HepG2 (cell line): ENCODE measurements at regions not wholly inside any gene's neighbourhood (a gene's known extent, or its start where the extent isn't known, plus 50 kb on each side); places are given as distances from the start of the nearest gene placed in this dataset.

Experiments
- ATAC-seq: fragments of 200-7000 bp; cut with Tn5 transposase; 3 replicates; pipeline ENCODE4 v1.9.1; 2020; ENCODE audit warnings: mild to moderate bottlenecking, moderate library complexity
- BruUV-seq: library from RNA; stranded (reverse); fragments of 400-500 nt; replicated peaks from 2 replicates; lab custom pipeline; 2021; lab: Mats Ljungman, UMichigan
- CTCF ChIA-PET: fragments of 300-600 bp; formaldehyde crosslinking; extraction: SDS; loops from one replicate; lab custom pipeline; 2021; ENCODE audit warnings: low total read pairs, inconsistent platforms, low intra/inter-chr PET ratio; lab: Yijun Ruan, JAX
- POLR2A ChIA-PET: fragments of 350-600 bp; sonication (Branson Sonifier 250); formaldehyde crosslinking; loops from one replicate; lab custom pipeline; 2020; ENCODE audit warnings: antibody characterized with exemption, inconsistent platforms; lab: Yijun Ruan, JAX
- DNase-seq: peaks from one replicate; pipeline ENCODE4 v3.0.0-alpha.2; 2015; ENCODE audit warnings: low spot score
- FAIRE-seq: peaks from 3 replicates; lab custom pipeline; 2011; peaks lifted over from hg19 to GRCh38; lab: Jason Lieb, UNC
- H2AFZ ChIP-seq: one replicate; pipeline ENCODE4 v1.6.1; 2011; ENCODE audit warnings: low read length, inconsistent platforms
- H3K27ac ChIP-seq: fragments of 300-600 bp; 3 replicates; pipeline ENCODE4 v1.8.0; 2011; ENCODE audit warnings: mixed run types, mild to moderate bottlenecking, mixed read lengths, low read length, inconsistent platforms; ENCODE audit not compliant: insufficient read depth; ENCODE audit errors: extremely low read length
- H3K27me3 ChIP-seq, 2 experiments: fragments of 200-600 bp in 1 of 2; 2 replicates in 1 of 2; 3 replicates in 1 of 2; pipeline versions ENCODE4 v1.6.0 to v1.8.0; 2011; ENCODE audit warnings: low read length in 2 of 2, mild to moderate bottlenecking in 2 of 2, moderate library complexity in 2 of 2, inconsistent platforms in 1 of 2; ENCODE audit not compliant: insufficient read depth in 2 of 2, control insufficient read depth in 1 of 2
- H3K36me3 ChIP-seq, 2 experiments: fragments of 200-600 bp in 1 of 2; replicated peaks in 1 of 2; 2 replicates in 1 of 2; 3 replicates in 1 of 2; pipeline versions ENCODE4 v1.5.1 to v1.8.0; 2011; ENCODE audit warnings: low read length in 2 of 2, inconsistent platforms in 1 of 2; ENCODE audit not compliant: insufficient read depth in 2 of 2, control insufficient read depth in 1 of 2
- H3K4me1 ChIP-seq: 2 replicates; pipeline ENCODE4 v1.5.1; 2012; ENCODE audit warnings: low read length, inconsistent platforms; ENCODE audit not compliant: insufficient read depth
- H3K4me2 ChIP-seq: 2 replicates; pipeline ENCODE4 v1.6.0; 2011; ENCODE audit warnings: low read depth, low read length, inconsistent platforms
- H3K4me3 ChIP-seq, 3 experiments: fragments of 200-600 bp in 1 of 3; sonication (generic), shearing (Covaris generic) in 1 of 3; replicated peaks in 1 of 3; 2 replicates each; pipeline ENCODE4 v1.5.1; 2011 to 2016; ENCODE audit warnings: low read length in 3 of 3, inconsistent platforms in 2 of 3, low read depth in 2 of 3, mild to moderate bottlenecking in 2 of 3, control low read depth in 1 of 3, mixed read lengths in 1 of 3; ENCODE audit not compliant: insufficient read depth in 1 of 3
- H3K79me2 ChIP-seq: one replicate; pipeline ENCODE4 v1.6.1; 2011; ENCODE audit warnings: low read length, inconsistent platforms; ENCODE audit not compliant: insufficient read depth
- H3K9ac ChIP-seq: 2 replicates; pipeline ENCODE4 v1.6.0; 2011; ENCODE audit warnings: mild to moderate bottlenecking, low read depth, low read length, inconsistent platforms; ENCODE audit not compliant: insufficient read depth
- H3K9me3 ChIP-seq: 2 replicates; pipeline ENCODE4 v1.5.1; 2012; ENCODE audit warnings: mild to moderate bottlenecking, low read length
- H4K20me1 ChIP-seq: 2 replicates; pipeline ENCODE4 v1.6.0; 2011; ENCODE audit warnings: inconsistent platforms, mild to moderate bottlenecking, low read length, moderate library complexity; ENCODE audit not compliant: insufficient read depth
- AKAP8 ChIP-seq: sonication (generic); formaldehyde crosslinking; IDR thresholded peaks from 2 replicates; pipeline ENCODE4 v1.5.1; 2020; ENCODE audit warnings: mild to moderate bottlenecking, missing genetic modification reagents
- ARID4A ChIP-seq: sonication (generic); formaldehyde crosslinking; IDR thresholded peaks from 2 replicates; pipeline ENCODE4 v1.5.0; 2020; ENCODE audit warnings: mild to moderate bottlenecking, missing genetic modification reagents, borderline replicate concordance
- GATA4 ChIP-seq: sonication (generic); IDR thresholded peaks from 2 replicates; pipeline ENCODE4 v1.6.1; 2016; ENCODE audit warnings: antibody characterized with exemption, low read depth, borderline replicate concordance
- HDAC2 ChIP-seq: sonication (generic); formaldehyde crosslinking; IDR thresholded peaks from 2 replicates; pipeline ENCODE4 v1.4.0; 2020; ENCODE audit warnings: missing genetic modification reagents
- NR2F6 ChIP-seq, 2 experiments: IDR thresholded peaks; 2 replicates each; pipeline ENCODE4 v1.6.1; 2016; ENCODE audit warnings: antibody characterized with exemption in 1 of 2, mild to moderate bottlenecking in 1 of 2
- TEAD2 ChIP-seq: sonication (generic); formaldehyde crosslinking; IDR thresholded peaks from 2 replicates; pipeline ENCODE4 v1.9.0; 2021; ENCODE audit warnings: missing genetic modification reagents
- TGIF2 ChIP-seq: IDR thresholded peaks from 2 replicates; pipeline ENCODE4 v1.6.1; 2016; ENCODE audit warnings: control low read depth, missing compliant biosample characterization
- TMF1 ChIP-seq: sonication (generic); formaldehyde crosslinking; IDR thresholded peaks from 2 replicates; pipeline ENCODE4 v1.8.1; 2022; ENCODE audit warnings: low read depth, missing genetic modification reagents
- TOPORS ChIP-seq: sonication (generic); formaldehyde crosslinking; IDR thresholded peaks from 2 replicates; pipeline ENCODE4 v1.8.0; 2023; ENCODE audit warnings: mild to moderate bottlenecking, missing genetic modification reagents
- ZNF34 ChIP-seq: sonication (generic); formaldehyde crosslinking; IDR thresholded peaks from 2 replicates; pipeline ENCODE4 v1.4.0; 2020; ENCODE audit warnings: mild to moderate bottlenecking, missing genetic modification reagents, borderline replicate concordance
- ZNF776 ChIP-seq: sonication (generic); formaldehyde crosslinking; IDR thresholded peaks from 2 replicates; pipeline ENCODE4 v1.4.0; 2020; ENCODE audit warnings: mild to moderate bottlenecking, missing genetic modification reagents
- WGBS: methylation state at CpG from one replicate; pipeline ENCODE4 v1.1.6; 2017; ENCODE audit warnings: low lambda C conversion rate; 5-methylcytosine and 5-hydroxymethylcytosine counted together
- in situ Hi-C: cut with HindIII; loops from 2 replicates; pipeline ENCODE4 v1.10.0; 2017; ENCODE audit warnings: low pct_unique_long_range_greater_than_20kb; ENCODE audit not compliant: extremely low pct_ligation_motif_present
- intact Hi-C: fragments of 100-400 bp; cut with micrococcal nuclease; formaldehyde crosslinking; loops from one replicate; pipeline ENCODE4 v1.10.0; 2022; ENCODE audit not compliant: unreplicated experiment
- TF ChIP-seq, protein P1 (sequence below): IDR thresholded peaks from 2 replicates; pipeline ENCODE4 v1.6.1; 2016; ENCODE audit warnings: missing genetic modification reagents, missing compliant biosample characterization
- TF ChIP-seq, protein P2 (sequence below): sonication (generic); formaldehyde crosslinking; IDR thresholded peaks from 2 replicates; pipeline ENCODE4 v1.4.0; 2020; ENCODE audit warnings: missing genetic modification reagents; ENCODE audit errors: not compliant biosample characterization
- TF ChIP-seq, protein P3 (sequence below): sonication (generic); formaldehyde crosslinking; IDR thresholded peaks from 2 replicates; pipeline ENCODE4 v1.4.0; 2020; ENCODE audit warnings: missing genetic modification reagents
- TF ChIP-seq, protein P4 (sequence below): sonication (generic); formaldehyde crosslinking; IDR thresholded peaks from 2 replicates; pipeline ENCODE4 v1.5.1; 2020; ENCODE audit warnings: missing genetic modification reagents, mild to moderate bottlenecking, borderline replicate concordance

GRCh38 chr2:58584606-58585118 is 343.5 kb upstream of the FANCL start (continued):
- no peak for TF ChIP-seq GATA4
- TF ChIP-seq HDAC2 (CRISPR knock-in tag) = no peak

DNA sequence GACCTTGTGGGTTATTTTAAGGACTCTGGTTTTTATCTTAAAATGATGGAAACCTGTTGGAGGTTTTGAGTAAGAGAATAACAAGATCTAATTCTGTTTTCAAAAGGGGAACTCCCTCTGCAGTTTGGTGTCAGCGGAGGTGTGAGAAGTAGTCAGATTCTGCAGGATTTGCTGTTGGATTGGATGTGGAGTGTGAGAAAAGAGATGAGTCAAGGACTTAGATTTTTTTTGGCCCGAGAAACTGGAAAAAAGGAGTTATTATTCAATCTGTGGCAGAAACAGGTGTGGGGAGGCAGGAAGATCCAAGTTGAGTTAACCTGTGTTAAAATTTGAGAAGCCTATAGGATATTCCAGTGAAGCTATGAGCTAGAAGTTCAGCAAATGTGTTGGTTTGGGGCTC is 337.2 kb upstream of the FANCL start:
- intact Hi-C loops = no loop called here
- TF ChIP-seq TGIF2 (CRISPR knock-in tag) (no peak), ARID4A (CRISPR knock-in tag) (no peak), TOPORS (no peak), NR2F6 (IDR thresholded peaks at IDR 0.05) (no peak), NR2F6 (CRISPR knock-in tag; IDR thresholded peaks at IDR 0.05) (no peak), ZNF776 (no peak), AKAP8 (CRISPR knock-in tag) (no peak), TMF1 (no peak), ZNF34 (CRISPR knock-in tag) (no peak), TEAD2 (CRISPR knock-in tag) (no peak)
- TF ChIP-seq, protein P1, sequence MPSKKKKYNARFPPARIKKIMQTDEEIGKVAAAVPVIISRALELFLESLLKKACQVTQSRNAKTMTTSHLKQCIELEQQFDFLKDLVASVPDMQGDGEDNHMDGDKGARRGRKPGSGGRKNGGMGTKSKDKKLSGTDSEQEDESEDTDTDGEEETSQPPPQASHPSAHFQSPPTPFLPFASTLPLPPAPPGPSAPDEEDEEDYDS (CRISPR knock-in tag) = no peak
- TF ChIP-seq, protein P2, sequence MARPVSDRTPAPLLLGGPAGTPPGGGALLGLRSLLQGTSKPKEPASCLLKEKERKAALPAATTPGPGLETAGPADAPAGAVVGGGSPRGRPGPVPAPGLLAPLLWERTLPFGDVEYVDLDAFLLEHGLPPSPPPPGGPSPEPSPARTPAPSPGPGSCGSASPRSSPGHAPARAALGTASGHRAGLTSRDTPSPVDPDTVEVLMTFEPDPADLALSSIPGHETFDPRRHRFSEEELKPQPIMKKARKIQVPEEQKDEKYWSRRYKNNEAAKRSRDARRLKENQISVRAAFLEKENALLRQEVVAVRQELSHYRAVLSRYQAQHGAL (CRISPR knock-in tag) = no peak
- TF ChIP-seq, protein P3, sequence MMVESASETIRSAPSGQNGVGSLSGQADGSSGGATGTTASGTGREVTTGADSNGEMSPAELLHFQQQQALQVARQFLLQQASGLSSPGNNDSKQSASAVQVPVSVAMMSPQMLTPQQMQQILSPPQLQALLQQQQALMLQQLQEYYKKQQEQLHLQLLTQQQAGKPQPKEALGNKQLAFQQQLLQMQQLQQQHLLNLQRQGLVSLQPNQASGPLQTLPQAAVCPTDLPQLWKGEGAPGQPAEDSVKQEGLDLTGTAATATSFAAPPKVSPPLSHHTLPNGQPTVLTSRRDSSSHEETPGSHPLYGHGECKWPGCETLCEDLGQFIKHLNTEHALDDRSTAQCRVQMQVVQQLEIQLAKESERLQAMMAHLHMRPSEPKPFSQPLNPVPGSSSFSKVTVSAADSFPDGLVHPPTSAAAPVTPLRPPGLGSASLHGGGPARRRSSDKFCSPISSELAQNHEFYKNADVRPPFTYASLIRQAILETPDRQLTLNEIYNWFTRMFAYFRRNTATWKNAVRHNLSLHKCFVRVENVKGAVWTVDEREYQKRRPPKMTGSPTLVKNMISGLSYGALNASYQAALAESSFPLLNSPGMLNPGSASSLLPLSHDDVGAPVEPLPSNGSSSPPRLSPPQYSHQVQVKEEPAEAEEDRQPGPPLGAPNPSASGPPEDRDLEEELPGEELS (CRISPR knock-in tag) = no peak
- TF ChIP-seq, protein P4, sequence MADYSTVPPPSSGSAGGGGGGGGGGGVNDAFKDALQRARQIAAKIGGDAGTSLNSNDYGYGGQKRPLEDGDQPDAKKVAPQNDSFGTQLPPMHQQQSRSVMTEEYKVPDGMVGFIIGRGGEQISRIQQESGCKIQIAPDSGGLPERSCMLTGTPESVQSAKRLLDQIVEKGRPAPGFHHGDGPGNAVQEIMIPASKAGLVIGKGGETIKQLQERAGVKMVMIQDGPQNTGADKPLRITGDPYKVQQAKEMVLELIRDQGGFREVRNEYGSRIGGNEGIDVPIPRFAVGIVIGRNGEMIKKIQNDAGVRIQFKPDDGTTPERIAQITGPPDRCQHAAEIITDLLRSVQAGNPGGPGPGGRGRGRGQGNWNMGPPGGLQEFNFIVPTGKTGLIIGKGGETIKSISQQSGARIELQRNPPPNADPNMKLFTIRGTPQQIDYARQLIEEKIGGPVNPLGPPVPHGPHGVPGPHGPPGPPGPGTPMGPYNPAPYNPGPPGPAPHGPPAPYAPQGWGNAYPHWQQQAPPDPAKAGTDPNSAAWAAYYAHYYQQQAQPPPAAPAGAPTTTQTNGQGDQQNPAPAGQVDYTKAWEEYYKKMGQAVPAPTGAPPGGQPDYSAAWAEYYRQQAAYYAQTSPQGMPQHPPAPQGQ = no peak

More for the DNA sequence above, 337.2 kb upstream of the FANCL start:
- Histone ChIP-seq H3K27me3 (no peaks in the 10 kb centered on the region), H4K20me1 (no peaks in the 10 kb centered on the region), H2AFZ (no peak overlapping the region), H3K9ac (no peak overlapping the region), H3K79me2 (no peaks in the 10 kb centered on the region), H3K4me2 (no peak overlapping the region), H3K4me1 (no peaks in the 10 kb centered on the region), H3K36me3 (no peaks in the 10 kb centered on the region), H3K9me3 (no peaks in the 10 kb centered on the region), H3K27ac (no peak overlapping the region), H3K4me3 (no peak overlapping the region)
- no peak for FAIRE-seq
- POLR2A ChIA-PET = no interaction called here
- 47% methylated on average over 2 of the region's 2 CpGs for WGBS
- DNase-seq = no peak
- ATAC-seq = no peak
- in situ Hi-C loops = no loop called here
- no TSS peak for BruUV-seq
- CTCF ChIA-PET = no interaction called here
